ENCODE measurements at regions not wholly inside any gene's neighbourhood (a gene's known extent, or its start where the extent isn't known, plus 50 kb on each side); places are given as distances from the start of the nearest gene placed in this dataset.

DNA sequence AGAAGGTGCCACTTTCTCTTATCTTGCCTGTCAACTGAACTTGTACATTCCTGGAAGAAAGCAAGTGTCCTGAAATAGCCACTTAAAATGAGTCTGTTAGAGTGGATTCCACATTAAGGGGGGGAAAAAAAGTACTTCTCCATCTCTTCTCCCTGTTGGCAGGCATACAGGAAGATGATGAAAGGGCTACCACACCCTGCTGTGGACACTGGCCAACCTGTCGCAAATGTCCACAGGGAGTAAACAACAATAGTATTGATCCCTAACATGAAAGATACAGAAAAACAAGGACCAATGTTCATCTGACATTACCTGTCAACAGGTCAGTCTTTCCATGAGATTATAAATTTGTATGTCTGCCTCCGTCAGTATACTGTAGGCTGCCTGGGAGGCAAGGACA, 265.1 kb upstream of the MAP3K1 start:
- DNase-seq (ENCODE audit: low spot score), result no peak

DNA sequence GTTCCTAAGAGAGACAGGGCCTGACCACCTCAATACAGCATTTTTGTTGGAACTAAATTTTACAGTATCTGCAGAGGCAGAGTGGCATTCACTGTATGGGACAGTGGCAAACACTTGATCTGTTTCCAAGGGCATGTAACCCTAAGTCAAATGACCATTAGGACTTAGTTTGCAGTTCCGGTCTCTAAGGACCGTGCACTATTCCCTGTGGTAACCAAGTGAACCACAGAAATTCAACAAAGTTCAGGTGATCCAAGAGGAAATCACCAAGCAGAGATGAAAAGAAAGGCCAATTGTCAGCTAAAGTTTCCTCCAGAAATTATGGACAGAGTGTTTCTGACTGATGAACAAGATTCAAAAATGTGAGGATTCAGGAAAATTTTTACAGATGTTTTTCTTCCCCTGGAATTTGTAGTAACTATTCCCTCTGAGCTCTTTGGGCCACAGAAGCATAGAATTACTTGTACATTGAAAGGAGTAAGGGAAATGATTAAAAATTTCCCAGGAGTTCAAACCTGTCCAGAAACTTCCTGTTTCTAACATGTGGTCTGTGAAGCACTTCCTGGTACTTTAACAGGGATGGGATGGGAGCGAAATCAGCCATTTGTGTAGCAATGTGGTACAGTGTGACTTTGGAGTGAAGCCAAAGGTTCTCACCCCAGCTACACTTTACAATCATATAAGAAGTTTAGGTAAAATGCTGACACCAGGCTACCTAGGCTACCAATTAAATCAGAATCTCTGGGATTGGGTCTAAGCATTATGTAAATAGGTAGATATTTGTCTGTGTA, 266.1 kb upstream of the MAP3K1 start:
- DNase-seq (ENCODE audit: low spot score), result no peak

DNA sequence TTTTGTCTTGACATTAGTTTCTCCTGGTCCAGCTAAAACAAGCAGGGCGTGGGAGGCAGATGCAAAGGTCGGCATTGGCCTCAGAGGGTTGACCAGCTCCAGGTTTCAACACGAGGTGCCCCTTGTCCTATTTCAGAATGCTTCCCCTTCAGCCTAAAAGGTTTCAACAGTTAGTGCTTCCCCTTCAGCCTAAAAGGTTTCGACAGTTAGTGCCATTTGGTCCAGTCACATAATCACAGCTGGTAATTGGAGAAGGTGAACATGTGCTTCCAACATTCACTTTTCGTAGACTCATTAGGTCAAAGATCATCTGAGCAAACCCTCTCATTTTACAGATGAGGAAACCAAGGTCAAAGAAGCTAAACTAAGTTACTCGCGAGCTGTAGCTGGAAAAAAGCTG, 270.3 kb upstream of the MAP3K1 start:
- no peak for DNase-seq (ENCODE audit: low spot score)

DNA sequence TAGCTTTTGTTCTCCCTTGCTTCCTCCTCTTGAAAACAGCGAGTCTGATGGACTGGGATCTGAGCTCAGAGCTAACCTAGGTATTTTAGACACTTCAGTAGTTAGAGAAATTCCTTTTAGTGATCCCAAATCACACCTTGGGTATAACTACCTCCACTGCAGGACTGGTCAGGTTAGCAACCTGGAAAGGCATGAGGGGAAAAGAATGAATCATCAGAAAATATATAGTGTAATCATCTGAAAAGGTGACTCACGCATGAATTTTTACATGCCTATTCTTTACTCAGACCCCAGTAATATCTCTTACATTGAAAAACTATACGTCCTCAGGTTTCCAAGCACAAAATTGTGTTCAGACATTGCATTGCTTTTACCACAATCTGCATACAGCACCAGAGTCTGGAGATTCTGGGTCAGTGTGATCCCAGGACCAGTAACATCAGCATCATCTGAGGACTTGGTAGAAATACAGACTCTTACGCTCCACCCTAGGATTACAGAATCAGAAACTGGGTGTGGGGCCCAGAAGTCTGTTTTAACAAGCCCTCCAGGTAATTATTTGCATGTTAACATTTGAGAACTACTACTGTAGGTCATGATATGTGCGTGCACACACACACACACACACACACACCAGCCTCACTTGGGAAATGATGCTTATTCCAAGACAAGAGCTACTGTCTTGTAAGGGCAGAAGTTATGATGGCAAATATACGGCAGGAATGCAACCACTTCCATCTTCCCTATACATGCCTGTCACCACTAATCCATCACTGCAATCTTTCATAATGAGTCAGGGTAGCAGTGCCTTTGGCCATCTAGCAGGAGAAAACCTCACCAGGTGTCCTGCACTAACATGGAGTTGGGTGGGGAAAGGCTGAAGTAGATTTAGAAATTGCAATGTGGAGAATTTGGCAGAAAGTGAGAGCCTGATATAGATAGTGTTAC, 271.6 kb upstream of the MAP3K1 start:
- no peak for DNase-seq (ENCODE audit: low spot score)

DNA sequence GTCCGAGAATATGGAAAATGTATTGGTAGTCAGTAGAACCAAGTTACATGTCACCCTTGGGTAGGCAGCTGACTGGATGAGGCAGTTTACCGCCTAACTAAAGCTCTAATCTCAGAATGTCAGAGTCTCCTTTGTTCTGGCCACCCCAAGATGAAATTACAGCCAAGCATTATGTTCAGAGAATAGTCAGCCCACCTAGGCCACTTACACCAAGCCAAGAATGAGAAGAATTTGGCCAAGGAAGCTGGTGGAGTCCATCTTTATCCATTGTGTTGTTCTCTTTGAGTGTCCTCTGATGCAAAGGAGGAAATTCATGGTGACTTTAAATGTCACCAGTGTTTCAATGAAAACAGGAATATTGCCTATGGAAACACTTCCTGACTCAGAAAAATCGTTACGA, 275.1 kb upstream of the MAP3K1 start:
- no peak for DNase-seq (ENCODE audit: low spot score)

DNA sequence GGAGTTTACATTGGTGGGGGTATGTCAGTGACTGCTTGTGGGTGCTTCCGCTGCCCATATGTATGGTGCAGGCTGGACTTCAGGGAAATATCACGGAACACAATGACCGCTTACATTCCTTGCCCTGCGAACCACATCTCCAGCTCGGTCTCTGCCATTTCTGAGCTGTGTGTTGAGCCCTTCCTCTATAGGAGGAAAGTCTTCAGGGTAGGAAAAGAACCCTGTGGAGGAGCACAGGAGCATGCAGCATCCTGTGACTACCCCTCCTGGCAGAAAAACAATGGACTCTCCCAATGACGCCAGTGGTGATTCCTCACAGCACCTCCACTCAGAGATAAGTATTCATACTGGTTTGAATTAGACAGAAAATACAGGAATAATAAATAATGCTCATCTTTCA, 276.8 kb upstream of the MAP3K1 start:
- no peak for DNase-seq (ENCODE audit: low spot score)

DNA sequence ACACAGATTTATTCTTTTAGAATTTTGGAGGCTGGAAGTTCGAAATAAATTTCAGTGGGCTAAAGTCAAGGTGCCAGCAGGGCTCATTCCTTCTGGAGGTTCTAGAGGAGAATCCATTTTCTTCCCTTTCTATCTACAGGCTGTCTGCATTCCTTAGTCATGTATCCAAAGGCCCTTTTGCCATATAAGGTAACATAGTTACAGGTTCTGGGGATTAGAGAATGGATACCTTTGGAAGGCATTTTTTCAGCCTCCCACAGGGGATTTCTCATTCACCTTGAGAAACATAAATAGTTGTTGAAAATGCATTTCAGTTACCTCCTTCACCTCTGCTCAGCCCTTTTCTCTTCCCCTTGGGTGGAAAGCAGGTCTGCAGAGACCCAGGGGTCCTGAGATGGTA, 280.0 kb upstream of the MAP3K1 start:
- no peak for DNase-seq (ENCODE audit: low spot score)

DNA sequence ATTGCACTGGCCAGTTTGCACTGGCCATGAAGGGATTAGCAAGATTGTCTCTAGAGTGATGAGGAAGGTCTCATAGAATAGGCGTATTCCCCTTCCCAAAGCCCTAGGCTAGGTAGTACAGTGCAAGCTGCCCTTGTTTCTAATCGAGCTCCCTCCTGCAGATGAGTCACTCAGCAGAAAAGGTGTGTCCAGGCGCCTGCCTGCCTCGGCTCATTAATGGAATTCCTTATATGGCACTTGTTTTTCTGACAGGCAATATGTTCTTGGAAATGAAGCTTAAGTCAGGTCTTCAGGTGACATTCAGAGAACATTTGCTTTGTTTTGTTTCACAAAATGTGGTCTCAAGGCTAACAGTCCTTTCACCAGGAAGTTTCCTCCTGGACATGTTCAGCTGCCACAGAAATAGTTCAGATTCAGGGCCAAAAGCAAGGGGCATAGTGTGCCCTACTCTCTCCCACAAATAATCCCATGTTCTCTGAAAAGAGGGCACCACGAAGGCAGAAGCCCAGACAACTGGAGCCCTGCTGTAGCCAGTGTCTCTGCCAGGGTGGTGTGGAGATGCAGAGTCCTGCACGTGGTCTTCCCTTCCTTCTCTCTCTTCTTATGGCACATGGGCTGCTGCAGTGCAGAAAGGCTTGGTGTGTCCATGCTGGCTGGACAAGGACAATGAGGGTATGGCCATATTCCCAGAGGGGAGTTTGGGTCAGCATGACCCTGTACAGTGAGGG, 281.1 kb upstream of the MAP3K1 start:
- peak; percentile 69 for DNase-seq (ENCODE audit: low spot score)

DNA sequence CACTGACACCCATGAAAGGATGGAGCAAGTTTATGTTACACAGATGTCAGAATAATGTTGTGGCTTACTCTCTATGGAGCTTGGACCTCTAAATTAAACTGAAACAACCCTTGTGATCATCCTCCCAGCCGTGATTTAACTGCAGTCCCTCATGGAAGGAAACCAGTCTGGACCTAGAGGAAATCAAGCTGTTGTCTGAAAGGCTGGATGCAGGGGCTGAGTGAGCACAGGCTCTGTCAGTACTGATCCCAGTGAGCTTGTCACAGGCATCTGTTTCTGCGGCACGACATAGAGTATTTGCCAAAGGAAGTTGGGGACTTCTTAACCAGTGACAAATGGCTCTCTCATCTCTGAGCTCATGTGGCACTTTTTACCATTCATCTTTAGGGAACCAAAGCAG, 282.9 kb upstream of the MAP3K1 start:
- DNase-seq (ENCODE audit: low spot score), result no peak

DNA sequence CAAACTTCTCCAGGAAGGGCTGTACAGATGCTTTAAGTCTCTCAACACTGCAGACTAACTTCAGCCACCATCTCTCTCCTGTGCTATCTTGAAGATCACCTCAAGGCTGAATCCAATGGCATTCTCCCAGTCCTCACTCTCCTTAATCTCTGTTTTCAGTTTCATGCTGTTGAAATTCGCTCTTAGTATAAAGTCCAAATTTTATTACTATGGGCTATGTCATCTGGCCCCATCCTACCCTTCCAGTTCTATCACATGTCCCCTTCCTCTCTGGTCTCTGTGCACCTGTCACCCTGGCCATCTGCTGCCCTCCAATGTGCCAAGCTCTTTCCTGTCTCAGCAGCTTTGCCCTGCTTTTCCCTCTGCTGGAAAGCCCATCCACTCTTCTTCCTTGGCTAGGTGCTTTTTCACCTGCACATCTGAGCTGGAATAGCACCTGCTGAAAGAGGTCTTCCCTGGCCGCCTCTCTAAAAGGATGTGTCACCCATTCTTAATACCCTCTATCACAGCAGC, 284.7 kb upstream of the MAP3K1 start:
- DNase-seq (ENCODE audit: low spot score), result no peak

DNA sequence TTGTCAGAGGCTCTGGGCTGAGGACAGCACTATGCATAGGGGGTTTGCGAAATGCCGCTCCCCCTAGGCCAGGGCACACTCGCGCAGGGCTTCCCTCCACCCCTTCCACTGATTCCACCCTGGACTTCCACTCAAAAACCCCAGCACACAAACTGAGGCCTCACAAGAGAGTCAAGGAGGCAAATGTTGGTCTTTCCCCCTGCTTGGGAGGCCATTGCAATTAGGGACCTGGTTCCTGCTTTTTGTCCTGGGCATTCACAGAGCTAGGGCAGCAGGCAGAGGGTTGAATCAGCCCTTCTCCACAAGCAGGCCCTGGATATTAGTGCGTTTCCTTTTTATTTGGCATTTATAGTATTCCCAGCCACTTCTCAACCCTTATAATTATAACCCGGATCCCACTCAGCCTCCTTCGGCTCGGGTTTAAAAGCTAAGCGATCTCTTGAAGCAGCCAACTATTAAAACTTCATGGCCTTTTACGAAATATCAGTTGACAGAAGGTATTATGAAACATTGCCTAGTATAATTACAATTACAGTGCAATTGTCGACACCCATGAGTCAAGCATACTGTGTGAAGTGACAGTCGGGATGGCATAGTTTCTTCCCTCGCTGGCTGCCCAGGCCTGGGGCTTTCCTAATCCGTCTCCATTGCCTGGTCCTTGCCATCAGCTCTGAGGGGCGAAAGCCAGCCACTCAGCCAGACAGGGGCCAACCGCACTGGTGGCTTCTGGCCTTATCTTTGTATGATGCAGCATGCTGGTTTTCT, 285.5 kb upstream of the MAP3K1 start:
- no peak for DNase-seq (ENCODE audit: low spot score)

DNA sequence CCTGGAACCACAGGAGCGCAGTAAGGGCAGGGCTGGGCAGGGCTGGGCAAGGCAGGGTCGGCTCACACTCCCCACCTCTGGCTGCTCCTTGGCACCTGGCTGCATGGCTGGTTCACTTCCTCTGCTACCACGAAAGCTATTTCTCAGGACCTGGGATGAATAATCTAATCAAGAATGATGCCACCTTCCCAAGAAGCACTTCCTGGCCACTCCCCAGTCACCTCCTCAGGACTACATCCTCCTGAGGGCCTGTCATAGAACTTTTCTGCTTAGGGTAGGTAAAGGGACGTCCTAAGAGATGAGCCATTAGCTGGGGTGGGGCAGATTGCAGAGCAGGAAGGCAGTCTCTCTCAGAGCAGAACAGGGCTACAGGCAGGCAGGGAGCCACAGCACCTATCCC, 288.2 kb upstream of the MAP3K1 start:
- DNase-seq (ENCODE audit: low spot score), result no peak

DNA sequence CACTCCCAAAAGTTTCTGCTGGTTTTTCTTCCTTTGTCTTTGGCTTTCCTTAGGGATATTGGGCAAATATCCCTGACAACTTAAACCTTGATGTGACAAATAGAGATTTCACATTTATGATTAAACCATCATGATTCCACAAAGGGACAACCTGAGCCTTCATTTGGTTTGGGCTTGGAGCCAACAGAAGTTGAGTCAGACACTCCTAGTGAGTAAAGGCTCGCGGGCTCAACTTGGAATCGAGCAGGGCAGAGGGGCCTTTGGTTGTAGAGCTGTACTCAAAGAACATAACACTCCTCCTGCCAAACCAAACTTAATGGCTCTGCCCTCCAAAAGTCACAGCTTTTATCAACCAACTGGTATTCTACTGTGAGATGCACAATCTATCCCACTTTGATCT, 290.2 kb upstream of the MAP3K1 start:
- no peak for DNase-seq (ENCODE audit: low spot score)

DNA sequence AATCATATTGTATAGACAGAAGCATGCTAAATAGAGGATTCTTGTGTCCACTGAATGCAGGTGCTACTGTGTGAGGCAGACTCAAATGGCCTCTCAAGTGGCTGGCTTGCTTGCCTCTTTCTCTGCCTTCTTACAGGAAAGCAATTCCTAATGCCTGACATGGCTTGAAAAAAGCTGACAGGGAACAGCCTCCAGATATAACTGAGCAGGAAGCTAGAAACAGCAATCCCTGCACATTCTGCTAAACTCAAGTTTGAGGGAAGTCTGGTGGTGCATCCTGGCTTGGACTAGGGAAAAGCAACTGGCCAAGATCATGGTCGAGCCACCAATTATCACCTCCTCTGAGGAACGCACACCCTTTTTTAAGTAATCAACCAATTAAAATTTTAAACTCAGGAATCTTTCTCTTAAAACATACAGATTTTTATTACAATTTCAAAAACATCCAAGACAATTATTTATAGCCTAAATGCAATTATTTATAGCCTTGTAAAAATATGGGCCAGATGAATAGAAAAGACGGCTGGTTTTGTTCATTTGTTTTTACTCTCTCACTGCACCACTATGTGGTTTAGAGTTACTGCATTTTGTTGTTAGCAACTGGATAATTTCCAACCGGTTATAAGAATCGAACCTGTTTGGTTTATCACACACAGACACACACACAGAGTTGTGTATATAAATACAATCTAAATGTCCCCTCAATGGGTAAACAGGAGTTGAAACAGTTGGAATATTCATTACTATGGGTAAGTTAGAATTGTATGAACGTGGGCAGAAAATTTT, 290.9 kb upstream of the ANKRD55 start:
- DNase-seq (ENCODE audit: low spot score), result no peak

DNA sequence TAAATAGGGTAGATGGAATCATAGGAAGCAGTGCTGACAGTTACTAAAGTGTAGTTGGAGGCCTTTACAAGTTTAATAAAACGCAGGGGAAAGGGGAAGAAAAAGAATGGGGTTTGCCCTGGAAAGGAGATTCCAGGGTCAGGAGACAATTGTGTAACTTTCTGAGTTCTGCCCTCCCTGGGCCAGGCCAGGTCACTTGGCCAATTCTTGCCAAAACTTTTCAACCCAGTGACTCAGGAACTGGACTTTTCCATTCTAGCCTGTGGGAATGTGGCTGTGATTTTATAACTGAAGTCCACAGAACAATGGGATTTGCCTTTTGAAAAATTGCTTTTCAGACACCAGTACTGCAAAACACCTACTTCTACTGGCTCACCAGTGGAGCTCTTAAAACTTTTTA, 289.8 kb upstream of the ANKRD55 start:
- DNase-seq (ENCODE audit: low spot score), result no peak

DNA sequence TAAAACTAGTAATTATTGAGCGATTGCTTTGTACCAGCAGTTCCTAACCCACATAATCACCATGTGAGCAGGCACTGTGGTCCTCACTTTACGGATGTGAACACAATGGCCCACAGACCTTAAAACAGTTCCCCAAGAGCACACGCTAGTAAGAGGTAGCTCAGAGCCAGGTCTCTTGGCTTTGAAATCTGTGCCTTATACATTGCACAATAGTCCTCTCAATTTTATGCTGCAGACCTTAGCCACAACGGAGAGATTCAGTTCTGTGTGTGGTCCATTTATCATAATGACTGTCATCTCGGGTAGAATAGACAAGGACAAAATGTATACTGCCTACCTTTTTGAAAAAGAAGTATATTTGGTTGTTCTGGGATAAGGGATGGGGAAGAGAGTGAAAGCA, 289.0 kb upstream of the ANKRD55 start:
- no peak for DNase-seq (ENCODE audit: low spot score)

DNA sequence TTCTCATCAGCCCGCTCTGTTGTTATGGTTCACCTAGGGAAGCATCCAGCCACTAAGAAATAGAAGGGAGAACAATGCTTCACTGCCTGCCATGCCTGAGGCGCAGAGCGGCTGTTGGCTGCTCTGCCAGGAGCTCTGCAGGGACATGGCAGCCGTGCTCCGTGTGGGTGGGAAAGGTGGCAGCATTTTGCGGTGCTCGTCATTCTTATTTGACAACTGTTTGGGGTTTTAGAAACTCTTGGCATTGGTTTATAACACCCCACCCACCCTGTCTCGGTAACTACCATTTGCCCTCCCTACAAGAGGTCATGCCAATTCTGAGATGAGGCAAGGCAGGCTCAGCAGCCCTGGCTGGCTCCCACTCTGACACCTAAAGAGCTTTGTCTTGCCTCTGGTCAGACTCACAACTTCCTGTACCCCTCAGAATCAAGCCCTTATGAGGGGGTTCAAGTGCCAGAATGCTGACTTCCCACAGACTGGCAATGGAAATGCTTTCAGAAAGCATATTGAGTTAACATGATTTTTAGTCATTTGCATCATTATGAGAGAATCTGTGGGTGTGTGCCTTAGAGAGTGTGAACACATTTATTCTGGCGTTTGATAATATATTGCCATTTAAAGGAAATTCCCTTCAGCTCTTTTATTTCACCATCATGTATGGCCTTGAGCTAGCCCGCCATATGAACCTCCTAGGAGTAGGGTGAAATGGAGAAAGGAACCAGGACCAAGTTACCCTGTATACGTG, 288.0 kb upstream of the ANKRD55 start:
- DNase-seq (ENCODE audit: low spot score), result no peak

DNA sequence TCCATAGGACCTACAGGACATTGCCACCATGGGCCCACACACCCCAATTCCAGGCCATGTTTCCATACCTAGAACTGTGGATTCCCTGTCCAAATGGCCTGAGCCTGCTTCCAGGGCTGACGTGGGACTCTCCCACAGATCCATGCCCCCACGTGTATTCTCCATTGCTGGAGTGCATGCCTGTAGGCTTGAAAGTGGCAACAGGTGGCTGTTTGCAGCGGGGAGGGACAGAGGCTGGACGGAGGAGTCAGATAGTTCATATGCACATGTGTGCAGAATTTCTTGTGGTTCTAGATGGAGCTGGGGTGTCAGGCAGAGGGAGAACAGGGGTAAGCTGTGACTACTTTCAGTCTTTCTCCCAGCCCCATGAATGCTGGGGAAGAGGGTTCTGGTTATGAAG, 285.7 kb upstream of the ANKRD55 start:
- DNase-seq (ENCODE audit: low spot score), result no peak

DNA sequence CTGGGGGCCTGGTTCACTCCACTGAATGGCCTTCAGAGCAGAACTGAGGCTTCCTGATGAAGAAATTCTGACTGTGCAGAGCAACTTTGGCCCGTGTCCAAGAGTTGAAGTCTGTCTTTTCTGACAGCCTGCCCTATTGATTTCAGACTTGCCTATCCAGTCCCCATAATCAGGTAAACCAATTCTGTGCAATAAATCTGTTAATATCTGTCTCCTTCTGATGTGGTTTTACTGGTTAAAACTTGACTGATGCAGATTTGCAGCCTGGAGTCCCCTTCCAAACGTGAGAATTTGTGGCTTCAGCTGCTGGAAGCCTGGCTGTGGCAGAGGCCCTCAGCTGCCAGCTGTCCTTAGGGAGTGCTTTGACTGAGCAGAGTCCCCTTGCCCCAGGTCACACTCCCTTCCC, 283.9 kb upstream of the ANKRD55 start:
- peak; percentile 81 for DNase-seq (ENCODE audit: low spot score)

DNA sequence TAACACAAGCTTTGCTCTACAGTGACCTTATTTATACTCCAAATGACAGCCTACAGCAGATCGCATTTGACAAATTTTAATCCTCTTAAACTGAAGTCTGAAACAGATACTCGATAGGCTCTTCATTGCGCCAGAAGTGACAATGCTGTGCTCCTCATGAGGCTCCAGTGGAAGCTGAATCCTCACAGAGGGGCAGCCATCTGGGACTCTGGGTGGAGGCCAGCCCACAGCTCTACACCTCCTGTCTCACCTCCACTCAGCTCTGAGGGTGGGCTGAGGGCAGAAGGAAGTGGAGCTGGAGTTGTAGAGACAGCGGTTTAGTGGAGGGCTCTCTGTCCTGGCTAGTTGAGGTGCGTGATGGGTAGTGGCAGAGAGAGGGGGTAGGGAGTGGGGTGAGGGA, 283.3 kb upstream of the ANKRD55 start:
- no peak for DNase-seq (ENCODE audit: low spot score)
